Adrenal gland (tissue), 5 donors: ENCODE measurements at regions not wholly inside any gene's neighbourhood (a gene's known extent, or its start where the extent isn't known, plus 50 kb on each side); places are given as distances from the start of the nearest gene placed in this dataset.

ENCODE experiments used
- CTCF ChIP-seq, 6 experiments: fragments of 450-650 bp in 4 of 6; fragments of 200-600 bp in 2 of 6; sonication (generic) in 1 of 6; IDR thresholded peaks; 1 replicate in 5 of 6; 2 replicates in 1 of 6; pipeline versions ENCODE4 v1.5.1 to v1.8.0; 2016 to 2021; ENCODE audit warnings: antibody characterized with exemption in 6 of 6, mild to moderate bottlenecking in 2 of 6, moderate library complexity in 1 of 6
- POLR2A ChIP-seq, 2 donors: fragments of 450-650 bp; IDR thresholded peaks; one replicate each; pipeline ENCODE4 v1.6.1; 2017; ENCODE audit warnings: antibody characterized with exemption in 2 of 2, mild to moderate bottlenecking in 2 of 2, moderate library complexity in 1 of 2
- donor health status: DM: no; HTN: no; CAD: no.

GRCh38 chr3:151935446-151935845, 62.0 kb downstream of the SUCNR1 start:
- TF ChIP-seq CTCF (IDR thresholded peaks at IDR 0.05): no peak
- TF ChIP-seq POLR2A (IDR thresholded peaks at IDR 0.05): no peak
